ENCODE measurements at regions not wholly inside any gene's neighbourhood (a gene's known extent, or its start where the extent isn't known, plus 50 kb on each side); places are given as distances from the start of the nearest gene placed in this dataset.

DNA sequence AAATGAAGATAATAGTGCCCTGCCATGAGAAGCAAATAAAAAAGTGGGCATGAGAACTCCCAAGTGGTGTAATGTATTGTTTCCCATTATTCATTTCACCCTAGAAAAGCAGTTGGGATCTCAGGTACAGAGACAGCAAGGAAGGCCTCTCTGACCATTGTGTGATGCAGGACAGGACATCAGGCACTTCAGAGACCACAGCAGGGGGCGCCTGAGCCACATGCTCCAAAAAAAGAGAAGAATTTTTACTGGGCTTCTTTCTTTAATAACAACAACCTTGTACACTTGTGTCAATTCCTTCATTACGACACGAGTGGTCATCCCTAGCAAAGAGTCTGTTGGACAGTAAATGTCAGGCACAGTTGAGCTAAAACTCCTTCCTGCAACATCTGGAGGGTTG lies 533.3 kb downstream of the OMA1 start:
- Histone ChIP-seq H3K4me3 (replicated peaks in 1 of 3; ENCODE audit: low read depth in 2 of 3, low read length in 3 of 3) (no peak overlapping the region), H3K27me3 (ENCODE audit: control insufficient read depth in 2 of 2, insufficient read depth in 2 of 2, low read length in 2 of 2) (no peaks in the 10 kb centered on the region), H4K20me1 (ENCODE audit: insufficient read depth, low read length) (no peaks in the 10 kb centered on the region), H3K9me3 (replicated peaks in 1 of 2; ENCODE audit: control insufficient read depth in 1 of 2, insufficient read depth in 1 of 2, low read length in 2 of 2) (no peaks in the 10 kb centered on the region), H3K9ac (ENCODE audit: insufficient read depth, low read length, poor library complexity, severe bottlenecking) (no peak overlapping the region), H2AFZ (ENCODE audit: insufficient read depth, low read depth, low read length, poor library complexity, severe bottlenecking) (no peak overlapping the region), H3K27ac (ENCODE audit: low read depth in 1 of 2, low read length in 2 of 2) (no peak overlapping the region), H3K36me3 (replicated peaks in 1 of 2; ENCODE audit: control insufficient read depth in 1 of 2, insufficient read depth in 2 of 2, low read length in 2 of 2) (no peaks in the 10 kb centered on the region), H3K79me2 (ENCODE audit: insufficient read depth, low read length) (no peaks in the 10 kb centered on the region), H3K4me2 (replicated peaks; ENCODE audit: extremely low read depth, low read length, poor library complexity, severe bottlenecking) (no peak overlapping the region), H3K4me1 (ENCODE audit: control insufficient read depth in 1 of 2, insufficient read depth in 2 of 2, low read length in 2 of 2) (no peaks in the 10 kb centered on the region)
- no CpG with 5 or more reads among the region's 3 CpGs for WGBS (ENCODE audit: insufficient coverage)
- Mint-ChIP-seq H3K36me3 (no peaks in the 10 kb centered on the region), H3K27me3 (ENCODE audit: low read depth in 3 of 3) (peaks cover 1 to 3% (median 2%) of the 10 kb centered on the region in 3 donors), H3K27ac (no peak overlapping the region), H3K9me3 (peaks cover 0 to 6% (median 0%) of the 10 kb centered on the region in 7 donors), H3K4me3 (no peak overlapping the region), H3K4me1 (no peaks in the 10 kb centered on the region)
- no peak for DNase-seq
- TF ChIP-seq, protein P1, sequence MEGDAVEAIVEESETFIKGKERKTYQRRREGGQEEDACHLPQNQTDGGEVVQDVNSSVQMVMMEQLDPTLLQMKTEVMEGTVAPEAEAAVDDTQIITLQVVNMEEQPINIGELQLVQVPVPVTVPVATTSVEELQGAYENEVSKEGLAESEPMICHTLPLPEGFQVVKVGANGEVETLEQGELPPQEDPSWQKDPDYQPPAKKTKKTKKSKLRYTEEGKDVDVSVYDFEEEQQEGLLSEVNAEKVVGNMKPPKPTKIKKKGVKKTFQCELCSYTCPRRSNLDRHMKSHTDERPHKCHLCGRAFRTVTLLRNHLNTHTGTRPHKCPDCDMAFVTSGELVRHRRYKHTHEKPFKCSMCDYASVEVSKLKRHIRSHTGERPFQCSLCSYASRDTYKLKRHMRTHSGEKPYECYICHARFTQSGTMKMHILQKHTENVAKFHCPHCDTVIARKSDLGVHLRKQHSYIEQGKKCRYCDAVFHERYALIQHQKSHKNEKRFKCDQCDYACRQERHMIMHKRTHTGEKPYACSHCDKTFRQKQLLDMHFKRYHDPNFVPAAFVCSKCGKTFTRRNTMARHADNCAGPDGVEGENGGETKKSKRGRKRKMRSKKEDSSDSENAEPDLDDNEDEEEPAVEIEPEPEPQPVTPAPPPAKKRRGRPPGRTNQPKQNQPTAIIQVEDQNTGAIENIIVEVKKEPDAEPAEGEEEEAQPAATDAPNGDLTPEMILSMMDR (IDR thresholded peaks at IDR 0.05): no peak
- intact Hi-C loops (cut with micrococcal nuclease): no loop called here

DNA sequence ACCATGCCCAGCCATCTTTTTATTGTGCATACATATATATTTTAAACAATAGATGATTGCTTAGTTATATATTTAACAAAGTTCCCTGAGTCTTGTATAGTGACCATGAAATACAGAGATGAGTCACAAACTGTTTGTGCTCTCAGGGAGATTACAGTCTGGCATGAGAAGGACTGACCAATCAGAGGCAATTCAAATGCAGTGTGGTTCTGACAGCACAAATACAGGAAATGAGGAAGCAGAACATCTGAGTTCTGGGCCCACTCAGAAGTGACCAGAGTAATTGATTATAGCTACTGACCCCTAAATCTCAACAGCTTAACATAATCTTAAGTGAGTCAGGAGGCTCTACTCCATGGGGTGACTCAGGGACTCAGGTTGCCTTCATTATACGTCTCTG lies 534.5 kb downstream of the OMA1 start:
- Histone ChIP-seq H3K4me3 (replicated peaks in 1 of 3; ENCODE audit: low read depth in 2 of 3, low read length in 3 of 3) (no peak overlapping the region), H3K4me2 (replicated peaks; ENCODE audit: extremely low read depth, low read length, poor library complexity, severe bottlenecking) (no peak overlapping the region), H3K79me2 (ENCODE audit: insufficient read depth, low read length) (no peaks in the 10 kb centered on the region), H4K20me1 (ENCODE audit: insufficient read depth, low read length) (no peaks in the 10 kb centered on the region), H3K9ac (ENCODE audit: insufficient read depth, low read length, poor library complexity, severe bottlenecking) (no peak overlapping the region), H3K9me3 (replicated peaks in 1 of 2; ENCODE audit: control insufficient read depth in 1 of 2, insufficient read depth in 1 of 2, low read length in 2 of 2) (no peaks in the 10 kb centered on the region), H3K36me3 (replicated peaks in 1 of 2; ENCODE audit: control insufficient read depth in 1 of 2, insufficient read depth in 2 of 2, low read length in 2 of 2) (no peaks in the 10 kb centered on the region), H3K27me3 (ENCODE audit: control insufficient read depth in 2 of 2, insufficient read depth in 2 of 2, low read length in 2 of 2) (no peaks in the 10 kb centered on the region), H3K27ac (ENCODE audit: low read depth in 1 of 2, low read length in 2 of 2) (no peak overlapping the region), H2AFZ (ENCODE audit: insufficient read depth, low read depth, low read length, poor library complexity, severe bottlenecking) (no peak overlapping the region), H3K4me1 (ENCODE audit: control insufficient read depth in 1 of 2, insufficient read depth in 2 of 2, low read length in 2 of 2) (no peaks in the 10 kb centered on the region)
- intact Hi-C loops (cut with micrococcal nuclease): no loop called here
- Mint-ChIP-seq H3K4me3 (no peak overlapping the region), H3K36me3 (no peaks in the 10 kb centered on the region), H3K9me3 (peaks cover 0 to 6% (median 0%) of the 10 kb centered on the region in 7 donors), H3K27ac (no peak overlapping the region), H3K27me3 (ENCODE audit: low read depth in 3 of 3) (peaks cover 1 to 4% (median 2%) of the 10 kb centered on the region in 3 donors), H3K4me1 (no peaks in the 10 kb centered on the region)
- DNase-seq: no peak
- no CpG with 5 or more reads among the region's 1 CpG for WGBS (ENCODE audit: insufficient coverage)
- TF ChIP-seq, protein P1 (IDR thresholded peaks at IDR 0.05): no peak
